Stimulated activated naive CD8-positive, alpha-beta T cell treated with anti-CD3 and anti-CD28 coated beads, Interleukin-15, amount 100 ng/mL, for 72 hours (primary cell): ENCODE measurements at regions not wholly inside any gene's neighbourhood (a gene's known extent, or its start where the extent isn't known, plus 50 kb on each side); places are given as distances from the start of the nearest gene placed in this dataset.
"Not testable (repeated sequence)": the region's sequence is repeated elsewhere in the genome, so short reads cannot be mapped to it uniquely, and the experiment has no call there.

ENCODE experiments used
- ATAC-seq: fragments of 150-1000 bp; cut with Tn5 transposase; 2 replicates; pipeline ENCODE4 v1.10.0; 2021; ENCODE audit warnings: mild to moderate bottlenecking, moderate library complexity
- DNase-seq, 2 donors: peaks; one replicate each; pipeline ENCODE4 v3.0.0; 2021 to 2022
- H3K27ac Mint-ChIP-seq, 2 donors: one replicate each; pipeline ENCODE4 v1.8.0; 2022; ENCODE audit warnings: mild to moderate bottlenecking in 2 of 2, mixed read lengths in 2 of 2, moderate library complexity in 2 of 2
- H3K27me3 Mint-ChIP-seq: one replicate; pipeline ENCODE4 v1.8.0; 2022; ENCODE audit warnings: mixed read lengths
- H3K4me1 Mint-ChIP-seq: one replicate; pipeline ENCODE4 v1.8.0; 2022; ENCODE audit warnings: mild to moderate bottlenecking, mixed read lengths
- H3K4me3 Mint-ChIP-seq, 2 donors: one replicate each; pipeline ENCODE4 v1.8.0; 2022; ENCODE audit warnings: mild to moderate bottlenecking in 2 of 2, mixed read lengths in 2 of 2, moderate library complexity in 1 of 2
- H3K9me3 Mint-ChIP-seq, 2 donors: one replicate each; pipeline ENCODE4 v1.8.0; 2022; ENCODE audit warnings: mixed read lengths in 2 of 2

DNA sequence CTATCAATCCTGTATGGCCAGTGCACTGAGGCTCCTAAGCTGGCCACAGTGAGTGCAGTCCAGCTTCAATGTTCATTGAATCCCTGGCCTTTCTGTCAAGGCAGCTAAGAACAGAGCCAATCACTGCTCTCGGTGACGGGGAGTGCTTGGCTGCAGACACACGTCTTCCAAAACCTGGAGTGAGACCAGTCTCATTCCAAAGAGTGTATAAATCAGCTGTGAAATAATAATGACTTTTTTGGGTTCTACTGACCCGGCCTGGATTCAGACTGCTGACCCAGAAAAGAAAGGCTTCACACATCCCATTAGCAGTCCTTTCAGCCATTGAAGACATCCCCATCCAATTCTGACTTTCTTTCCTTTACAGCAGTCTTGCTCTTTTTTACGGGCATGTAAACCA lies 665.5 kb downstream of the GBE1 start:
- DNase-seq (no peak), ATAC-seq (no peak)
- H3K9me3 Mint-ChIP-seq, result peaks cover 5 to 13% of the 10 kb centered on the region in 2 donors
- H3K4me3 Mint-ChIP-seq, result no peak overlapping the region
- H3K27ac Mint-ChIP-seq, result no peak overlapping the region
- no peaks in the 10 kb centered on the region for H3K27me3 Mint-ChIP-seq
- no peaks in the 10 kb centered on the region for H3K4me1 Mint-ChIP-seq

- ATAC-seq, result no peak
- no peak overlapping the region for H3K27ac Mint-ChIP-seq
- H3K27me3 Mint-ChIP-seq, result no peaks in the 10 kb centered on the region
- H3K4me3 Mint-ChIP-seq, result no peak overlapping the region
- H3K9me3 Mint-ChIP-seq, result peaks cover 0 to 6% of the 10 kb centered on the region in 2 donors
- no peaks in the 10 kb centered on the region for H3K4me1 Mint-ChIP-seq
- no peak for DNase-seq
Observed at GRCh38 chr3:81094986-81095385, 666.5 kb downstream of the GBE1 start.

DNA sequence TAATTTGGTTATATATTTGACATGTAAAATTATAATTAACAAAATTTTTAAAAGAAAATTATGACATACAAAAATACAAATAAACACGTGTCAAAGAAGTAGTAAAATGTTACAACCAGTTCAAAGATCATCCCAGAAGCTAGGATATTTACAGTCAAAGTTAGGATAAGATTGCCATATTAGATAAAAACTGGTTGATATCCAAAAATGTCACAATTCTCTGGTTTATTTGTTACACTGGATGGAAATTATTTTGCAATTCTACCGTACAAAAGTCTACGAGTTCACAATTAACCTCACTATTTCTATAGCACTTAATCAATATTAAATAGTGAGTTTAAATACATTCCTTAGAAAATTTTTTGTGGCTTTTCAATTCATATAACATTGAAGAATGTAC lies 673.8 kb downstream of the GBE1 start:
- H3K27me3 Mint-ChIP-seq, result no peaks in the 10 kb centered on the region
- DNase-seq (no peak), ATAC-seq (no peak)
- H3K9me3 Mint-ChIP-seq, result peaks cover 0 to 7% of the 10 kb centered on the region in 2 donors
- no peaks in the 10 kb centered on the region for H3K4me1 Mint-ChIP-seq
- H3K27ac Mint-ChIP-seq, result no peak overlapping the region
- H3K4me3 Mint-ChIP-seq, result no peak overlapping the region

DNA sequence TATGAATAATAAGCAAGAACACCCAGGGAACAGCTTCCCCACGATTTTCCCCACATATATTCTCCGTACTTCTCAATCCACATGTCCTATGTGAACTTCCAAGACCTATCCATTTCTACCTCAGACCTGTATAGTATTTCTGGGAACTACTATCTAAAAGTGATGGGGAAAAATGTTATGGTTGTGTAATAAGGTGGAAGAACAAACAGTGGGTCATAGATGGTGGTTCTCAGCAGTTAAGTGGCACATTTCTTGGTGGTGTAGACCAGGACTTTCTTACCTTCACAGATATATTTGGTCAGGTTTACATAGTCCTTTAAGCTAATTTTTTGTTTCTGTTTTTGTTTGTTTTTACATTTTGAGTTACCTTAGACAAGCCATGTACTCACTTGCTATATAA lies 675.1 kb downstream of the GBE1 start:
- H3K4me1 Mint-ChIP-seq, result no peaks in the 10 kb centered on the region
- no peak overlapping the region for H3K4me3 Mint-ChIP-seq
- DNase-seq (no peak), ATAC-seq (no peak)
- no peak overlapping the region for H3K27ac Mint-ChIP-seq
- H3K9me3 Mint-ChIP-seq, result peaks cover 7% of the 10 kb centered on the region in 2 donors
- H3K27me3 Mint-ChIP-seq, result no peaks in the 10 kb centered on the region

DNA sequence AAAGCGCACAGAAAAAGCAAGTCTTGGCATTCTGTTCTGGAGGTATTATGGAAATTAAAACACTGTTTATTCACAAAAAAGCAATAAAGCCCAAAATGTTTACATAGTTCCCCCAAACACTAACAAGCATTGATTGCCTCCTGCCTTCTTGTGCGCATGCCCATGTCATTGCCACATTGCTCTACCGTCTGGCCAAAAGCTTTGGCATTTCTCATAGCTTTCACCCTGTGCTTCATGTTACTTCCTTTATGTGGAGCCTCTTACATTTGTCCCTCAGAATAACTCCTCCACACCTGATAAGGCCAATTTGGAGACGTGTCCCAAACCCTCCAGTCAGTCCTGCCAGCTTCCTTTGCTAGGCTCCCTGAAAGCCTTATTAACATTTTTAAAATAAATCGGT lies 680.8 kb downstream of the GBE1 start:
- Mint-ChIP-seq H3K9me3 (peaks cover 7% of the 10 kb centered on the region in 2 donors), H3K27ac (no peak overlapping the region), H3K27me3 (no peaks in the 10 kb centered on the region), H3K4me1 (no peaks in the 10 kb centered on the region), H3K4me3 (no peak overlapping the region)
- no peak for ATAC-seq
- DNase-seq, result no peak

GRCh38 chr3:81072591-81072990 lies 688.9 kb downstream of the GBE1 start:
- Mint-ChIP-seq H3K4me1 (no peaks in the 10 kb centered on the region), H3K27ac (no peak overlapping the region), H3K4me3 (no peak overlapping the region), H3K9me3 (peaks cover 10 to 21% of the 10 kb centered on the region in 2 donors), H3K27me3 (no peaks in the 10 kb centered on the region)
- DNase-seq (no peak), ATAC-seq (no peak)

- H3K27me3 Mint-ChIP-seq, result no peaks in the 10 kb centered on the region
- no peak overlapping the region for H3K27ac Mint-ChIP-seq
- ATAC-seq (no peak), DNase-seq (no peak)
- no peak overlapping the region for H3K4me3 Mint-ChIP-seq
- H3K4me1 Mint-ChIP-seq, result no peaks in the 10 kb centered on the region
- H3K9me3 Mint-ChIP-seq, result peaks cover 31 to 37% of the 10 kb centered on the region in 2 donors
Observed at GRCh38 chr3:81068546-81068945, 692.9 kb downstream of the GBE1 start.

DNA sequence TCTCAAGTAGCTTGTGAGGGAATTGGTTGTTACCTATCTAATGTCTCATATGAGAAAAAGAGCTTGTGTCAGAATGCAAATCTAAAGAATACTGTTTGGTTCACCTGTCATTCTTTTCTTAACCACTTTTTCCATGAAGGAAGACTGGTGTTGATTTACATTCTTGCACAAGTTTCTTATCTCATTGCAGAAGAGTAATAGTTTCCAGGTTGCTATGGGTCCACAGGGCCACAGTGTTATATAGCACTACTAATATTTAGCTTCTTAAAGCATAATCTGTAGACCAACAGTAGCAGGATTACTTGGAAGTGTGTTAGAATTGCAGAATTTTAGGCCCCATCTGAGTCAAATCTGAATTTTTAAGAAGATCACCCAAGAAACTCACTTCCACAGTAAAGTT lies 697.5 kb downstream of the GBE1 start:
- no peak for ATAC-seq
- DNase-seq, result no peak
- H3K27me3 Mint-ChIP-seq, result no peaks in the 10 kb centered on the region

DNA sequence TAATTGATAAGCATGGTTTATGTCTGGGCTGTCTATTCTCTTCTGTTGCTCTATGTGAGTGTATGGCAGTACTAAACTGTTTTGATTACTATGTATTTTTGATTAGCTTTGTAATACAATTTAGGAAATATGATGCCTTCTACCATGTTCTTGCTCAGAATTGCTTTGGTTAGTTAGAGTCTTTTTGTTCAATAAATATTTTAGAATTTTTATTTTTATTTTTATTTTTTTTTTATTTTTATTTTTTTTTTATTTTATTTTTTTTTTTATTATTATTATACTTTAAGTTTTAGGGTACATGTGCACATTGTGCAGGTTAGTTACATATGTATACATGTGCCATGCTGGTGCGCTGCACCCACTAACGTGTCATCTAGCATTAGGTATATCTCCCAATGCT lies 710.3 kb downstream of the GBE1 start:
- not testable (repeated sequence) for H3K4me3 Mint-ChIP-seq, H3K4me1 Mint-ChIP-seq, H3K27ac Mint-ChIP-seq, ATAC-seq, H3K27me3 Mint-ChIP-seq, H3K9me3 Mint-ChIP-seq, DNase-seq

More for the DNA sequence above, 697.5 kb downstream of the GBE1 start:
- H3K4me3 Mint-ChIP-seq, result no peak overlapping the region
- H3K27ac Mint-ChIP-seq, result no peak overlapping the region
- H3K4me1 Mint-ChIP-seq, result no peaks in the 10 kb centered on the region
- H3K9me3 Mint-ChIP-seq, result peaks cover 16 to 27% of the 10 kb centered on the region in 2 donors

DNA sequence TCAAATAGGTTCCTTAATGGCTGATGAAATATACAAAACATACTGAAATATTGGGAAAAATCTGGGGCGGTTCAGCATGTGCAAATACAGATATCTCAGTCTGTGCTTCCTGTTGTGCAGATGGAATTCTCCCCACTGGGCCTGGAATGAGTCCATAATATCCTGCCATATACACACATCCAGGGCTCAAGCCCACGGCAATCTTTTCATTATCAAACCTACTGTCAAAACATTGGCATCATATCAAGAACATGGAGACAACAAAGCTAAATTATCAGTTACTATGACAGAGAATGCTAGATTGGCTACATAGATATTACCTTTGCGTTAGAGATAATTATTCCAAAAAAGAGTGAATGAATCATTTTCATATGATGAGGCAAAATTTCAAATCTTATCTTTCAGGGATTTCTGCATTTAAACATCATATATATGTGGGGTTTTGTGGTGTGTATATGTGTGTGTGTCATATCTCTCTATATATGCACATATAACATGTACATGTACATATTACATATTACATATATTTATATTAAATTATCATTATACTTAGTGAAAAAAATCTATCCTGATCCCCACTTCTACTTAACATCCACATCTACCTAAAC lies 713.3 kb downstream of the GBE1 start:
- no peaks in the 10 kb centered on the region for H3K4me1 Mint-ChIP-seq
- H3K9me3 Mint-ChIP-seq, result peaks cover 5 to 7% of the 10 kb centered on the region in 2 donors
- no peak for ATAC-seq
- no peak for DNase-seq
- no peak overlapping the region for H3K4me3 Mint-ChIP-seq
- H3K27me3 Mint-ChIP-seq, result no peaks in the 10 kb centered on the region
- H3K27ac Mint-ChIP-seq, result no peak overlapping the region

DNA sequence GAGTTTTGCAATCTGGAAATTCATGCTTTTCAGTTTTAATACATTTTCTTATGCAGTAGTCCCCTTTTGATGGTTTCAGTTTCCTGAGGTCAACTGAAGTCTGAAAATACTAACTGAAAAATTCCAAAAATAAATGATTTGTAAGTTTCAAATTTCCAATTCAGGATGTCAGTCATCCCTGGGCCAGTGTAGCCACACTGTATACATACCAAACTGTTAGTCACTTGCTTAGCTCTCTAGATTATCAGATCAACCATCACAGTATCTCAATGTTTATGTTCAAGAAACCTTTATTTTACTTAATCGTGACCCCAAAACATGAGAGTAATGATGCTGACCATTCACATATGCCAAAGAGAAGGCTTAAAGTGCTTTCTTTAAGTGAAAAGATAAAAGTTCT lies 715.5 kb downstream of the GBE1 start:
- H3K9me3 Mint-ChIP-seq, result peaks cover 5 to 7% of the 10 kb centered on the region in 2 donors
- H3K27me3 Mint-ChIP-seq, result no peaks in the 10 kb centered on the region
- ATAC-seq, result no peak

GRCh38 chr3:81045246-81045645 lies 716.2 kb downstream of the GBE1 start:
- H3K4me1 Mint-ChIP-seq, result no peaks in the 10 kb centered on the region
- DNase-seq (no peak), ATAC-seq (no peak)
- H3K27me3 Mint-ChIP-seq, result no peaks in the 10 kb centered on the region
- peaks cover 3 to 7% of the 10 kb centered on the region in 2 donors for H3K9me3 Mint-ChIP-seq
- H3K4me3 Mint-ChIP-seq, result no peak overlapping the region
- H3K27ac Mint-ChIP-seq, result no peak overlapping the region

More for the DNA sequence above, 715.5 kb downstream of the GBE1 start:
- no peaks in the 10 kb centered on the region for H3K4me1 Mint-ChIP-seq
- DNase-seq, result no peak
- H3K4me3 Mint-ChIP-seq, result no peak overlapping the region
- no peak overlapping the region for H3K27ac Mint-ChIP-seq

DNA sequence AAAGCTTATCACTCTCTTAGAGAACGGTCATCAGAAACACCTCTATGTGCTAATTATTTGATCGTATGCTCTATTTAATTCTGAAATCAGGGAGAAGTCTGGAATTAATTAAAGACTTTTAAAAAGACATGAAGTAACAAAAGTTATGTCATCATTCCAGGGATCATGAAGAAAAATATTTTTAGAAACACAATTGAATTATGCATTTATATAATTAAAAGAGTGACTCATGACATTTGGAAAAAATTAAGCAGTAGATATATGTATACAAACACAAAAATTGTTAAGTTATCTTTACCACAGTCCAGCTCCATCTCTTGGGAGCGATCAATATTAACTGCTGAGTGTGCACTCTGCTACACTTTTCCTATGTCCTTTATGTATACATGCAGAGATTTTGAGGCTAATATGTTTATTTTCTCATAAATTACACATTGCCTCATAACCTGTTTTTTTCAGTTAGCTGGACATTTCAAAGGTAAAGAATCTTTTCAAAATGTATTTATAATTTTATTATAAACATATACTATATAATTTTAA lies 717.7 kb downstream of the GBE1 start:
- no peak overlapping the region for H3K4me3 Mint-ChIP-seq
- H3K27me3 Mint-ChIP-seq, result no peaks in the 10 kb centered on the region
- H3K27ac Mint-ChIP-seq, result no peak overlapping the region
- no peak for DNase-seq
- H3K4me1 Mint-ChIP-seq, result no peaks in the 10 kb centered on the region
- H3K9me3 Mint-ChIP-seq, result peaks cover 7% of the 10 kb centered on the region in 2 donors
- ATAC-seq, result no peak

DNA sequence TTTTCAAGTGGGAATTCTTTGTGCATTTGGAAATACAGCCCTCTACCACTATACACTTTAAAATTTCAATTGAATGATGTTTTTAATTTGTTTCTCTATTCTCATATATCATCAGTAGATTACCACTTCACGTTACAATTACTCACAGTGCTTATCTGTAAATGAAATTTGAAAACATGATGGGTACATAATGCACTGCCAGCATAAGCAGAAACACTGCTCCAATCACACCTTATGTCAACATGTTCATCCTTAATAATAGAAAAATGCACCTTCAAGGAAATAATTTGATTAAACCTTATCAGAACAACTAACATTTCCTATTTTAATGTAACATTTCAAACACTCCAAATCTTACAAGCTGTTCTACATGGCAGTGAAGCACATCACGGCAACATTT lies 718.4 kb downstream of the GBE1 start:
- Mint-ChIP-seq H3K4me1 (no peaks in the 10 kb centered on the region), H3K27ac (no peak overlapping the region), H3K27me3 (no peaks in the 10 kb centered on the region), H3K9me3 (peaks cover 7% of the 10 kb centered on the region in 2 donors), H3K4me3 (no peak overlapping the region)
- no peak for DNase-seq
- no peak for ATAC-seq

DNA sequence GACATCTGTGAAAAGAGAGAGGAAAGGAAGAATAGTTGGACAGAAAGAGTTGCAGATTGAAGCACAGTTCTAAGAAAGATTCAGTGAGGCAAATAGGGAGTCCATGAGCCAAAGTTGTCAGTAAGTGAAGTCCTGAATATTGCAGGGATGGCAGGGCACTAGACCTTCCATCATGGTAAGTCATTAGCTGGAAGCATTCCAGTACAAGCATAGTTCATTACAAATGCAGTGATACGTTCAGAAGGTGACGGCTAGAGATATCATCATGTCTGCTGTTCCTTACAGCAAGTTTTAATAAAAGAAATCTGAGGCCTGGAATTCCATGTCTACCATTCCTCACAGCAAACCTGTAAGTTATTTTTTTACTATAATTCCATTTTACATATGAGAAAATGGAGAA lies 720.1 kb downstream of the GBE1 start:
- DNase-seq, result no peak
- Mint-ChIP-seq H3K9me3 (peaks cover 7% of the 10 kb centered on the region in 2 donors), H3K4me1 (no peaks in the 10 kb centered on the region), H3K27ac (no peak overlapping the region), H3K27me3 (no peaks in the 10 kb centered on the region), H3K4me3 (no peak overlapping the region)
- no peak for ATAC-seq

DNA sequence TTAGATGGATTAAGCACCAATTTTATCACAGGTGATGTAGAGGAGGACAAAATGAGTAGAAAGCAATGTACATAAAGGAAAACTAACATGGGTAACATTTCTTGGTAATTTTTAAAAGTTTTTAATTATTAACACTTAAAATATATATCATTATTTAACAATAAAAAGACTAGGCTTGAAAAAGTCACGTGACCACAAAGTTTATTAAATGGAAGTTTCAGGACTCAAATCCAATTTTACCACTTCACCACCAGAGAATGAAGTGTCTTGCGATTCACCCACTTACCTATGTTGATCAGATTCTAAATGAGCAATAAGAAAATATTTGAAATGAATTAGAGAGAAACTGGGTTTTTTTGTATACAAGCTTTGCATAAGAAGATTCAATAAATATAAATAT lies 721.3 kb downstream of the GBE1 start:
- Mint-ChIP-seq H3K4me3 (no peak overlapping the region), H3K9me3 (peaks cover 3 to 7% of the 10 kb centered on the region in 2 donors), H3K27ac (no peak overlapping the region), H3K27me3 (no peaks in the 10 kb centered on the region), H3K4me1 (no peaks in the 10 kb centered on the region)
- DNase-seq, result no peak
- ATAC-seq, result no peak

- Mint-ChIP-seq H3K4me1 (no peaks in the 10 kb centered on the region), H3K27ac (no peak overlapping the region), H3K9me3 (peaks cover 0 to 3% of the 10 kb centered on the region in 2 donors), H3K27me3 (no peaks in the 10 kb centered on the region), H3K4me3 (no peak overlapping the region)
- no peak for ATAC-seq
- DNase-seq, result no peak
Observed at GRCh38 chr3:81033684-81034083, 727.8 kb downstream of the GBE1 start.
